Activated T-cell treated with anti-CD3 and anti-CD28 coated beads, Interleukin-2, amount 50 U/mL, for 72 hours (primary cell): ENCODE measurements at regions not wholly inside any gene's neighbourhood (a gene's known extent, or its start where the extent isn't known, plus 50 kb on each side); places are given as distances from the start of the nearest gene placed in this dataset.

Experiments
- ATAC-seq, 2 donors: fragments of 150-1000 bp; cut with Tn5 transposase; replicated peaks in 1 of 2; 2 replicates each; pipeline ENCODE4 v1.10.0; 2021; ENCODE audit warnings: moderate library complexity in 2 of 2, mild to moderate bottlenecking in 1 of 2
- DNase-seq, 2 donors: peaks; one replicate each; pipeline ENCODE4 v3.0.0; 2021 to 2022; ENCODE audit warnings: mixed read lengths in 1 of 2
- H3K27ac Mint-ChIP-seq: one replicate; pipeline ENCODE4 v1.8.0; 2022; ENCODE audit warnings: mild to moderate bottlenecking, moderate library complexity, mixed read lengths
- H3K27me3 Mint-ChIP-seq: one replicate; pipeline ENCODE4 v1.8.0; 2022; ENCODE audit warnings: low read depth, mixed read lengths
- H3K36me3 Mint-ChIP-seq, 2 donors: one replicate each; pipeline ENCODE4 v1.8.0; 2022; ENCODE audit warnings: mixed read lengths in 2 of 2, mild to moderate bottlenecking in 1 of 2; ENCODE audit not compliant: insufficient read depth in 2 of 2
- H3K4me1 Mint-ChIP-seq: one replicate; pipeline ENCODE4 v1.8.0; 2022; ENCODE audit warnings: low read depth, mixed read lengths
- H3K4me3 Mint-ChIP-seq, 2 donors: one replicate each; pipeline ENCODE4 v1.8.0; 2022; ENCODE audit warnings: mild to moderate bottlenecking in 2 of 2, mixed read lengths in 2 of 2, moderate library complexity in 2 of 2
- H3K9me3 Mint-ChIP-seq, 2 donors: one replicate each; pipeline ENCODE4 v1.8.0; 2022; ENCODE audit warnings: mixed read lengths in 2 of 2

DNA sequence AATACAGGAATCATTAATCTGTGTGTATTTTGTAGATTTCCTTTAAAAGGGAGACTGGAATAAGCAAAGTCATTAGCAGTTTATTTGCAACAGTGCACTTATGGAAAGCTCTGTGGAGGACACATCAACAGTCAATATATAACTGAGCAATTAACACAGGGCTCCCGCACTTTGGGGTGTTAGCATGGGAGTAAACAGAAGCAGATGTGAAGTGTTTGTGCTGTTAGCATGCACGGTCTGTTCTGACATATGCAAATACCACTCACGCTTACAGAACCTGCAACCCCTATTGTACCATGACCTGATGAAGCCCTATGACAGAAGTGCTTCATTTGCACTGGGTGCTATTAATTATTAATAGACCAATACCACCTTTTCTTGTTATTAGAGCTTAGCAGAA lies 118.9 kb downstream of the PPP1R3A start:
- Mint-ChIP-seq H3K9me3 (no peaks in the 10 kb centered on the region), H3K27ac (no peak overlapping the region), H3K36me3 (no peaks in the 10 kb centered on the region), H3K27me3 (no peaks in the 10 kb centered on the region), H3K4me3 (no peak overlapping the region), H3K4me1 (no peaks in the 10 kb centered on the region)
- ATAC-seq (no peak), DNase-seq (no peak)

DNA sequence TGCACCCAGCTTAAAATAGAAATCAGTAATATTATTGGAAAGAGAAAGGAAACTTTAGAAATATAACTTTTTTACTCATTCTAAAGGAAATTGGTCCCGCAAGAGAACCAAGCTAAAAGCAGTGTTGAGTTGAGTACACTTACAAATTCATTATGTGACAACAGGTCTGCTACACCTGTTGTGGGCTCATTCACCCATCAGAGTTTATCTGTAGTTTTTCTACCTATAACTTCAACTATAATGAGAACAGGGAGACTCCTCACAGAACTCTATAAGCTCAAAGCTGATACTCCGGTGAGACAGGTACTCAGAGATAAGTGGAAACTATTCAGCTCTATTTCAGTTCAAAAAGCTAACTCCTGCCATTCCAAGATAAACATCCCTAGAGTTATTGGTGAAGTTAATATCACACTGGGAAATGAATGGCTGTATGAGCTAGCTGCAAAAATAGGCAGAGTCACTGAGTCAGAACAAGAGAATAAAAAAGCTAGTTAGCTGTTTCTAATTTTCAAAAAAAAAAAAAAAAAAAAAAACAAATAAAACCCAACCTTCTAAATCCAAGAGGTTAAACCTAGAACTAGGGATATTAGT lies 121.3 kb downstream of the PPP1R3A start:
- Mint-ChIP-seq H3K27me3 (no peaks in the 10 kb centered on the region), H3K9me3 (peaks cover 1 to 6% of the 10 kb centered on the region in 2 donors), H3K4me1 (no peaks in the 10 kb centered on the region), H3K36me3 (no peaks in the 10 kb centered on the region), H3K27ac (no peak overlapping the region), H3K4me3 (no peak overlapping the region)
- ATAC-seq (no peak), DNase-seq (no peak)

DNA sequence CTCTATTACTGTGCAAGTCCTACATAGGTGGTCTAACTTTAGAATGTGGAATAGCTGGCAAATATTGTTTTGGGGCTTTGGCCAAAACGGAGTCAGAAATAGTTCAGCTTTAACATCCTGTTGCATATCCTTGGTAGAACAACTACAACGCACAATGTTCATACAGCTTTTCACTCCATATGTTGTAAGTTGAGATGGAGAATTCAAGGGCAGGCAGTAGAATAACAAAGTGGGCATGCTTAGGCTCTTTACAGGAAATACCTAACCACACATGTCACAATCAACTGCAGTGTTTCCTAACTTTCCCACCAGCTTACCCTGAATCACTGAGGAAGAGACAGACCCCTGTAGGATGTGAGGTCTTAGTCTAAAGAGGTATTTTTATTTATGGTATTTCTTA lies 122.3 kb downstream of the PPP1R3A start:
- no peaks in the 10 kb centered on the region for H3K27me3 Mint-ChIP-seq
- ATAC-seq (no peak), DNase-seq (no peak)
- no peaks in the 10 kb centered on the region for H3K36me3 Mint-ChIP-seq
- H3K4me1 Mint-ChIP-seq = no peaks in the 10 kb centered on the region
- peaks cover 1 to 6% of the 10 kb centered on the region in 2 donors for H3K9me3 Mint-ChIP-seq
- no peak overlapping the region for H3K4me3 Mint-ChIP-seq
- no peak overlapping the region for H3K27ac Mint-ChIP-seq

- H3K4me1 Mint-ChIP-seq = no peaks in the 10 kb centered on the region
- H3K9me3 Mint-ChIP-seq = peaks cover 1 to 6% of the 10 kb centered on the region in 2 donors
- H3K36me3 Mint-ChIP-seq = no peaks in the 10 kb centered on the region
Measured at GRCh38 chr7:113794573-113794972, 124.2 kb downstream of the PPP1R3A start.

DNA sequence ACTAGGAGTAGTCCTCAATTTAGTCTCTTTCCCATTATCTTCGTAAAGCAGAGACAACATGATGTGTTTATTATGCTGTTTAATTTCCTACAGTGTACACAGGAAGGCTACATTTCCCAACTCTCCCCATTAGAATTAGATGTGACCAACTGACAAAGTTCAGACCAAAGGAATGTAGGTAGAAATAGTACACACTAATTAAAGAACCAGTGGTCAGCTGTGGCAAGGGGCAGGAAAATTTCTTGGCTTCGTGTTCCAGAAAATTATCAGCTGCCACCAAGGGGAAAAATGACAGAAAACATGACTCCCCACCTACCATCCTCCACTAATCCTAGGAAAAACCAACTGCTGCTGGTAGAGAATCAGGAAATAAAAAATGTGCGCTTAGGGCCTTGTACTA lies 125.6 kb downstream of the PPP1R3A start:
- no peak for ATAC-seq
- H3K27me3 Mint-ChIP-seq = no peaks in the 10 kb centered on the region
- H3K4me3 Mint-ChIP-seq = no peak overlapping the region
- H3K27ac Mint-ChIP-seq = no peak overlapping the region
- no peaks in the 10 kb centered on the region for H3K4me1 Mint-ChIP-seq
- no peak for DNase-seq
- peaks cover 1 to 6% of the 10 kb centered on the region in 2 donors for H3K9me3 Mint-ChIP-seq
- no peaks in the 10 kb centered on the region for H3K36me3 Mint-ChIP-seq

More at GRCh38 chr7:113794573-113794972, 124.2 kb downstream of the PPP1R3A start:
- H3K4me3 Mint-ChIP-seq = no peak overlapping the region
- ATAC-seq = no peak
- no peaks in the 10 kb centered on the region for H3K27me3 Mint-ChIP-seq
- no peak for DNase-seq
- no peak overlapping the region for H3K27ac Mint-ChIP-seq

GRCh38 chr7:113790025-113790424 lies 128.8 kb downstream of the PPP1R3A start:
- peaks cover 1 to 6% of the 10 kb centered on the region in 2 donors for H3K9me3 Mint-ChIP-seq
- H3K27ac Mint-ChIP-seq = no peak overlapping the region
- no peaks in the 10 kb centered on the region for H3K27me3 Mint-ChIP-seq
- H3K36me3 Mint-ChIP-seq = no peaks in the 10 kb centered on the region
- H3K4me3 Mint-ChIP-seq = no peak overlapping the region
- ATAC-seq (no peak), DNase-seq (no peak)
- no peaks in the 10 kb centered on the region for H3K4me1 Mint-ChIP-seq

DNA sequence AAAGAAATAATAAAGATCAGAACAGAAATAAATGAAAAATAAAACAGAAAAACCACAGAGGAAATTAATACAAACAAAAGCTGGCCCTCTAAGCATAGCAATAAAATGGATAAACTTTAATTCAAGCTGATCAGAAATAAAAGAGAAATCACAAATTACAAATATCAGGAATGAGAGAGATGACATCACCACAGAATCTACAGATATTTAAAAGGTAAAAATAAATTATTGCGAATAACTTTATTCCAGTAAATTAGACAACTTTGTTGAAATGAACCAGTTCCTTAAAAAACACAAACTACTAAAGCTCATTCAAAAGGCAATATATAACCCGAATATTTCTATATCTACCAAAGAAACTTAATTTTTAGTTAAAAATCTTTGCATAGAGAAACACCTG lies 131.7 kb downstream of the PPP1R3A start:
- no peaks in the 10 kb centered on the region for H3K4me1 Mint-ChIP-seq
- no peaks in the 10 kb centered on the region for H3K36me3 Mint-ChIP-seq
- ATAC-seq (no peak), DNase-seq (no peak)
- no peak overlapping the region for H3K4me3 Mint-ChIP-seq
- H3K27ac Mint-ChIP-seq = peak overlapping the region; percentile 54
- H3K27me3 Mint-ChIP-seq = no peaks in the 10 kb centered on the region
- H3K9me3 Mint-ChIP-seq = no peaks in the 10 kb centered on the region

DNA sequence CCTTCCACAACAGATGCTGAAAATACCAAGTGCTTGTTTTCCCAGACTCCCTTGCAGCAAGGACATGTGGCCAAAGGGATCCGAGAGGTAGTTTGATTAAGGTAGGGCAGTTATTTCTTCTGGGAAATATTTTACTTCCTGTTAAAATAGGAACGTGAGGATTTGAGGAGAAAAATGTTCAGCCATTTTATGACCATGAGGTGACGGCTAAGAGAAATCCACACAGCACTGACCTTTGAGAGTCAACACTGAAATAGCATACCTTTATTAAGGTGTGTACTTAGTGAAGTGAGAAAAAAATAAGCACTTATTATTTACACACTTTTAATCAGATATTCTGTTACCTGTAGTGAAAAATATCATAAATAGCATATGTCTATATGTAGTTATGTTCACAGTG lies 133.9 kb downstream of the PPP1R3A start:
- Mint-ChIP-seq H3K4me1 (no peaks in the 10 kb centered on the region), H3K9me3 (no peaks in the 10 kb centered on the region), H3K4me3 (no peak overlapping the region), H3K36me3 (no peaks in the 10 kb centered on the region), H3K27ac (no peak overlapping the region), H3K27me3 (no peaks in the 10 kb centered on the region)
- ATAC-seq (no peak), DNase-seq (no peak)

- DNase-seq = no peak
- no peak overlapping the region for H3K4me3 Mint-ChIP-seq
- ATAC-seq = no peak
- no peaks in the 10 kb centered on the region for H3K9me3 Mint-ChIP-seq
- H3K36me3 Mint-ChIP-seq = no peaks in the 10 kb centered on the region
- H3K27ac Mint-ChIP-seq = no peak overlapping the region
- no peaks in the 10 kb centered on the region for H3K27me3 Mint-ChIP-seq
- no peaks in the 10 kb centered on the region for H3K4me1 Mint-ChIP-seq
Measured at GRCh38 chr7:113784316-113784715, 134.5 kb downstream of the PPP1R3A start.

GRCh38 chr7:113783403-113783802 lies 135.4 kb downstream of the PPP1R3A start:
- Mint-ChIP-seq H3K27ac (no peak overlapping the region), H3K27me3 (no peaks in the 10 kb centered on the region), H3K36me3 (no peaks in the 10 kb centered on the region), H3K4me1 (no peaks in the 10 kb centered on the region), H3K4me3 (no peak overlapping the region), H3K9me3 (no peaks in the 10 kb centered on the region)
- ATAC-seq (no peak), DNase-seq (no peak)

DNA sequence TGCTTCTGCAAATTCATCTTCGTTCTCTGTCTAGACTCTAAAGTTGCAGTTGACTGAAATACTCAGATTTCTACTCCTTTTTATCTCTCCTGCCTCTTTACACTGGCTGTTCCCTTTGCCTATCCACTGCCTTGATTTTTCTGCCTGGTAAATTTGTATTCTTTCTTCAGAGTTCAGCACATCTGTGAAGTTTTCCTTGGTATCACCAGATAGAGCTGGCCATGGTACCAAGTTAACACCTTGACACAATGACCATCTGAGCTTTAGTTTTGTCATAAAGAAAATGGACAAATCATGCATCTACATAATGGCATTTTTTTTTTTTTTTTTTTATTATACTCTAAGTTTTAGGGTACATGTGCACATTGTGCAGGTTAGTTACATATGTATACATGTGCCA lies 143.0 kb downstream of the PPP1R3A start:
- Mint-ChIP-seq H3K27ac (no peak overlapping the region), H3K27me3 (no peaks in the 10 kb centered on the region), H3K36me3 (no peaks in the 10 kb centered on the region), H3K9me3 (no peaks in the 10 kb centered on the region), H3K4me1 (no peaks in the 10 kb centered on the region), H3K4me3 (no peak overlapping the region)
- ATAC-seq (no peak), DNase-seq (no peak)

DNA sequence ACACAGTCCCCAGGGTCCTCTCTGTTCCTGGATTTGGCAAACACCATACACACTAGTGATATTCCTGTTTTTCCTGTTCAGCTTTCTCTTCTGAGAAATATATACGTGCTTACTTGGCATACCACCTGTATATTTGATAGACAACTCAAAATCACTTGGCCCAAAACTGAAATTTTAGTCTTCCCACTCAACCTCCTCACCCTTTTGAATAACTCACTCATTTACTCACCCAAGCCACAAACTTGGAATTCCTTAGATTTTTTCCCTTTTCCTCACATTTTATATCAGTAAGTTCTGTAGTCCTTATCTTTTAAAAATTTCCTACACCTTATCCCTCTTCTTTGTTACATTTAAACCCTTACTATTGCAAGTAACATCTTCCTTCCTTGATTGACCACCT lies 143.4 kb downstream of the PPP1R3A start:
- DNase-seq = no peak
- Mint-ChIP-seq H3K4me3 (no peak overlapping the region), H3K9me3 (no peaks in the 10 kb centered on the region), H3K27ac (no peak overlapping the region), H3K4me1 (no peaks in the 10 kb centered on the region), H3K36me3 (no peaks in the 10 kb centered on the region), H3K27me3 (no peaks in the 10 kb centered on the region)
- no peak for ATAC-seq

- Mint-ChIP-seq H3K9me3 (no peaks in the 10 kb centered on the region), H3K27me3 (no peaks in the 10 kb centered on the region), H3K4me3 (no peak overlapping the region), H3K36me3 (no peaks in the 10 kb centered on the region), H3K27ac (no peak overlapping the region), H3K4me1 (no peaks in the 10 kb centered on the region)
- no peak for DNase-seq
- ATAC-seq = no peak
Measured at GRCh38 chr7:113774182-113774807, 144.5 kb downstream of the PPP1R3A start.

- Mint-ChIP-seq H3K4me3 (no peak overlapping the region), H3K4me1 (no peaks in the 10 kb centered on the region), H3K9me3 (no peaks in the 10 kb centered on the region), H3K27me3 (no peaks in the 10 kb centered on the region), H3K27ac (no peak overlapping the region), H3K36me3 (no peaks in the 10 kb centered on the region)
- DNase-seq (no peak), ATAC-seq (no peak)
Measured at GRCh38 chr7:113770146-113770738, 148.6 kb downstream of the PPP1R3A start.
